Adrenal gland (tissue), 5 donors: ENCODE measurements at regions not wholly inside any gene's neighbourhood (a gene's known extent, or its start where the extent isn't known, plus 50 kb on each side); places are given as distances from the start of the nearest gene placed in this dataset.

ENCODE experiments used
- POLR2A ChIP-seq, 2 donors: fragments of 450-650 bp; IDR thresholded peaks; one replicate each; pipeline ENCODE4 v1.6.1; 2017; ENCODE audit warnings: antibody characterized with exemption in 2 of 2, mild to moderate bottlenecking in 2 of 2, moderate library complexity in 1 of 2
- TF ChIP-seq, protein P1 (sequence below), 6 experiments: fragments of 450-650 bp in 4 of 6; fragments of 200-600 bp in 2 of 6; sonication (generic) in 1 of 6; IDR thresholded peaks; 1 replicate in 5 of 6; 2 replicates in 1 of 6; pipeline versions ENCODE4 v1.5.1 to v1.8.0; 2016 to 2021; ENCODE audit warnings: antibody characterized with exemption in 6 of 6, mild to moderate bottlenecking in 2 of 6, moderate library complexity in 1 of 6
- donor health status: DM: no; HTN: no; CAD: no.

DNA sequence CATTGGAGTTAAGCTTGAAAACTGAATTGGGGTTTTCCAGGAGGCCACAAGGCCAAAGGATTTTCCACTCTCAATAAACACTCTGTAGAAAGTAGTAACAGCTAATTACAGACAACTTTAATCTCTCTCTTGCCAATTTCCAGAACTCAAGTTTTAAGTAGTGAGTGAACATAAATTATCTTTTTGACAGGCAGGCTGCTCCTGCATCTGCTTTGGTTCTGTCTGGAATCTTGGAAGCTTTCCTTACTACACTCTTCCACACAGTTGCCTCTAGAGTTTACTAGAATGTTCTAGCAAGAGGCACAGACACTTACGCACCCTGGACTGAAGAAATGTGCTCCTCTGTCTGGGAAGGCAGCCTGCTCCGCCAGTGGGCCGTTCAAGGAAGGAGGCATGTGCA, 90.5 kb upstream of the WAC start:
- TF ChIP-seq, protein P1, sequence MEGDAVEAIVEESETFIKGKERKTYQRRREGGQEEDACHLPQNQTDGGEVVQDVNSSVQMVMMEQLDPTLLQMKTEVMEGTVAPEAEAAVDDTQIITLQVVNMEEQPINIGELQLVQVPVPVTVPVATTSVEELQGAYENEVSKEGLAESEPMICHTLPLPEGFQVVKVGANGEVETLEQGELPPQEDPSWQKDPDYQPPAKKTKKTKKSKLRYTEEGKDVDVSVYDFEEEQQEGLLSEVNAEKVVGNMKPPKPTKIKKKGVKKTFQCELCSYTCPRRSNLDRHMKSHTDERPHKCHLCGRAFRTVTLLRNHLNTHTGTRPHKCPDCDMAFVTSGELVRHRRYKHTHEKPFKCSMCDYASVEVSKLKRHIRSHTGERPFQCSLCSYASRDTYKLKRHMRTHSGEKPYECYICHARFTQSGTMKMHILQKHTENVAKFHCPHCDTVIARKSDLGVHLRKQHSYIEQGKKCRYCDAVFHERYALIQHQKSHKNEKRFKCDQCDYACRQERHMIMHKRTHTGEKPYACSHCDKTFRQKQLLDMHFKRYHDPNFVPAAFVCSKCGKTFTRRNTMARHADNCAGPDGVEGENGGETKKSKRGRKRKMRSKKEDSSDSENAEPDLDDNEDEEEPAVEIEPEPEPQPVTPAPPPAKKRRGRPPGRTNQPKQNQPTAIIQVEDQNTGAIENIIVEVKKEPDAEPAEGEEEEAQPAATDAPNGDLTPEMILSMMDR (IDR thresholded peaks at IDR 0.05) = no peak
- no peak for TF ChIP-seq POLR2A (IDR thresholded peaks at IDR 0.05)
